HUES48 (cell line): ENCODE measurements at regions not wholly inside any gene's neighbourhood (a gene's known extent, or its start where the extent isn't known, plus 50 kb on each side); places are given as distances from the start of the nearest gene placed in this dataset.
"Not testable (repeated sequence)": the region's sequence is repeated elsewhere in the genome, so short reads cannot be mapped to it uniquely, and the experiment has no call there.

Experiments used
- H3K27ac ChIP-seq: one replicate; pipeline ENCODE4 v1.7.0; 2013; ENCODE audit warnings: low read depth, low read length, inconsistent platforms
- H3K27me3 ChIP-seq: 2 replicates; pipeline ENCODE4 v1.6.1; 2013; ENCODE audit warnings: mild to moderate bottlenecking, low read length; ENCODE audit not compliant: control insufficient read depth, insufficient read depth
- H3K36me3 ChIP-seq: 2 replicates; pipeline ENCODE4 v1.6.1; 2013; ENCODE audit warnings: low read length; ENCODE audit not compliant: control insufficient read depth, insufficient read depth
- H3K4me1 ChIP-seq: 2 replicates; pipeline ENCODE4 v1.6.1; 2013; ENCODE audit warnings: mild to moderate bottlenecking, low read length; ENCODE audit not compliant: control insufficient read depth, insufficient read depth
- H3K4me3 ChIP-seq: 2 replicates; pipeline ENCODE4 v1.5.1; 2013; ENCODE audit warnings: mild to moderate bottlenecking, low read depth, low read length
- H3K9ac ChIP-seq: 2 replicates; pipeline ENCODE4 v1.6.1; 2013; ENCODE audit warnings: mild to moderate bottlenecking, low read depth, low read length, moderate library complexity
- H3K9me3 ChIP-seq: 2 replicates; pipeline ENCODE4 v1.6.1; 2013; ENCODE audit warnings: low read length; ENCODE audit not compliant: control insufficient read depth, insufficient read depth

DNA sequence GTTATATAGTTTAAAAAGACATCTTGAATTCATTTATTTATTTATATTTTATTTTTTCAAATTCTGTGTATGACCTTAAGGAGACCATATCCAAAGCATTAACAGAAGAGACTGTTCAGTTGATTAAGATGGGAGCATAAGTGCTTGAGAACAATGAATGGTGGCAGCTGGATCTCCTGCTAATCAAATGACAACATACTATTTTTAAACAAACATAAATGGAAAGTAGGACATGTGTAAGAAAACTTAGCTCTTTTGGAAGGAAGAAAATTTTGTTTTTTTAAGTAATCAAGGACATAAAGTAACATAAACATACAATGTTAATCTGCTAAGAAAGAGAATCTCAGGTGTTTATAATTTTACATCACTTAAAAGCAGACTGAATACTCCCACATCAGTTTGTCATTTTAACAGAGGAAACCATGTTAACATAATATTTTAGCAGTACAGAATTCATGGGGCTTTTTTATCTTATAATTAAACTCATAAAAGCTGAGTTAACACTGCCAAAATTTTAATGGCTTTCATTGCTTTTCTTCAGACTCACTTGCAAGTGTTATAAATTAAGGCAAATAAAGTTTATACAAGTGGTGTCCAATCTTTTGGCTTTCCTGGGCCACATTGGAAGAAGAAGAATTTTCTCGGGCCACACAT is 95.1 kb downstream of the MAD2L1 start:
- Histone ChIP-seq H3K4me3 (no peak overlapping the region), H3K27ac (no peak overlapping the region), H3K36me3 (no peaks in the 10 kb centered on the region), H3K27me3 (no peaks in the 10 kb centered on the region), H3K9ac (no peak overlapping the region), H3K4me1 (no peaks in the 10 kb centered on the region), H3K9me3 (no peaks in the 10 kb centered on the region)

DNA sequence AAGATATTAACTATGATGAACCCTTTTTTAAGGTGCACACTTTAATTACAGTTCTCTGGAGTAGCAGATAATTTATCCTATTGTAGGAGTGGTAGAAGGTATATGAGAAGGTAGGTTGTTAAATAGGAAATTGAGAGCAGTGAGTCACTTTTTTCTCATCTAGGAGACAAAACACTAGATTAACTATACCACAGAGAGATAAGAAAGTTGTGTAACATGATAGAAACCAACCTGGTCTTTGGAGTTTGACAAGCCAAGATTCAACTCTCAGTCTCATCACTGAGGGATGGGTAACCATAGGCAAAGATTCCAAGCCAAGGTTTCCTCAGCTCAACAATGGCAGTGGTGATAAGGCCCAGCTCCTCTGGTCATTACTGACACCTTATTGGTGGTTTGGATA is 104.0 kb downstream of the MAD2L1 start:
- no peak overlapping the region for H3K9ac ChIP-seq
- H3K9me3 ChIP-seq = no peaks in the 10 kb centered on the region
- peaks cover 7% of the 10 kb centered on the region; the same call in 1 of the 2 replicates for H3K4me1 ChIP-seq
- no peaks in the 10 kb centered on the region for H3K27me3 ChIP-seq
- no peak overlapping the region for H3K27ac ChIP-seq
- H3K36me3 ChIP-seq = no peaks in the 10 kb centered on the region
- no peak overlapping the region for H3K4me3 ChIP-seq

DNA sequence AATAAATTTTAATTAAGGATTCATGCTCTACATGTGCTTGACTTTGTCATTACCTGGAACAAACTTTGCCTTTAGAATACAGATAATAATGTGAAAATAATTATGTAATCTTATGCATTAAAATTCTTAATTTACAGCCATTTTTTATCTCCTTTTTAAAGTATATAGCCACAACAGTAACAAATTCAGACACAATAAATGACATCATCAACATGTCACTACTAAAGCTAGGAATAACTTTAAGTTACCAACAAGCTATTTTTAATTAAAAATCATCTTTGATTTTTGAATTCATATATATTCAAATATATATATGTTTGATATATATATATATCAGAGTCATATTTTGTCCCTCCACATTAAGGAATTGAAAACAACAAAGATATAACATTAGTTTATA is 107.7 kb downstream of the MAD2L1 start:
- Histone ChIP-seq H3K9ac (no peak overlapping the region), H3K27me3 (no peaks in the 10 kb centered on the region)

DNA sequence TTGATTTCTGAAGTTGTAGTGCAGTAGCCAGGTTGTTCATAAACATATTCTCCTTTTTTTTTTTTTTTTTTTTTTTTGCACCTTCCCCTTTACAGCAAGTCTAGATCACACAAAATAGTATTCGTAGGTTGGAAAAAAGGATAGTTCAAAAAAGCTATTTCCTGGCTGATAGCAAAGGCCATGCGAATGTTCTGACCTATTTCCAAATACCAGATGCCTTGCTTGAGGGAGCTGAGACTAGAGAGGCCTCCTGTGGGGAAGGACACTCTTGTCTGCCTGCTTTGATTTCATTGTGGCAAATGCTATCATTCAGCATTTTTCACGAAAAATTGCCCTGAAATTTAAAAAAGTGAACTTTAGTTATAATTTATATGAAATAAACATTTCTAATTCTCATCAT is 111.4 kb downstream of the MAD2L1 start:
- no peaks in the 10 kb centered on the region for H3K27me3 ChIP-seq
- H3K4me3 ChIP-seq = no peak overlapping the region
- no peaks in the 10 kb centered on the region for H3K9me3 ChIP-seq
- H3K27ac ChIP-seq = no peak overlapping the region
- H3K36me3 ChIP-seq = no peaks in the 10 kb centered on the region
- no peak overlapping the region for H3K9ac ChIP-seq
- 0 out of 2 replicates have a peak, but pooled peaks cover 5% of the 10 kb centered on the region for H3K4me1 ChIP-seq

More for the DNA sequence above, 107.7 kb downstream of the MAD2L1 start:
- H3K27ac ChIP-seq = no peak overlapping the region
- no peak overlapping the region for H3K4me3 ChIP-seq
- H3K4me1 ChIP-seq = peaks cover 12% of the 10 kb centered on the region; the same call in 1 of the 2 replicates
- H3K36me3 ChIP-seq = no peaks in the 10 kb centered on the region
- H3K9me3 ChIP-seq = no peaks in the 10 kb centered on the region

DNA sequence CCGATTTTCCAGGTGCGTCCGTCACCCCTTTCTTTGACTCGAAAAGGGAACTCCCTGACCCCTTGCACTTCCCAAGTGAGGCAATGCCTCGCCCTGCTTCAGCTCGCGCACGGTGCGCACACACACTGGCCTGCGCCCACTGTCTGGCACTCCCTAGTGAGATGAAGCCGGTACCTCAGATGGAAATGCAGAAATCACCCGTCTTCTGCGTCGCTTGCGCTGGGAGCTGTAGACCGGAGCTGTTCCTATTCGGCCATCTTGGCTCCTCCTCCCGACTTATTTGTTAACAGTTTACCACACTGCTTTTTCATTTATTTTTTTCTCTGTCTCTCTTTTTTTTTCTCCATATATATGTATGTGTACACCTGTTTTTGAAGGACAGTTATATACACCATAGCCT is 112.2 kb downstream of the MAD2L1 start:
- H3K27me3 ChIP-seq, H3K27ac ChIP-seq: not testable (repeated sequence)

DNA sequence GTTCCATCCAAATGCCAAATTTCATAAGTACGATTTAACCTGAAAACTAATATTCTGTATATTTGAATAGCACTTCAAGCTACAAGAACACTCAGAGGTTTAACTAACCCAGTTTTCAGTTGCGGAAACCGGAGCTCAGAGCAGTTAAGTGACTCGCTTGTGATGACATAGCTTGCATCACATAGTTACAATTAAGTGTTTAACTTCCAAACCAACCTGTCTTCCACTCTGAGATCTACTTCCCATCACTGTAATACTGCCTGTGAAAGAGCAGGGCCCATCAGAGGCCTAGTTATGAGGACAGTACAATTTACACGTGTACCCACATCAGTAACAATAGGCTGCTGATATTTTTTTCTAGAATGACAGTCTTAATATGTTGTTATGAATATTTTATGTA is 120.3 kb downstream of the MAD2L1 start:
- Histone ChIP-seq H3K27me3 (no peaks in the 10 kb centered on the region), H3K36me3 (no peaks in the 10 kb centered on the region), H3K9me3 (no peaks in the 10 kb centered on the region), H3K4me1 (no peaks in the 10 kb centered on the region), H3K4me3 (no peak overlapping the region), H3K9ac (no peak overlapping the region), H3K27ac (no peak overlapping the region)

More for the DNA sequence above, 112.2 kb downstream of the MAD2L1 start:
- not testable (repeated sequence) for H3K9me3 ChIP-seq, H3K4me3 ChIP-seq, H3K36me3 ChIP-seq, H3K9ac ChIP-seq, H3K4me1 ChIP-seq

DNA sequence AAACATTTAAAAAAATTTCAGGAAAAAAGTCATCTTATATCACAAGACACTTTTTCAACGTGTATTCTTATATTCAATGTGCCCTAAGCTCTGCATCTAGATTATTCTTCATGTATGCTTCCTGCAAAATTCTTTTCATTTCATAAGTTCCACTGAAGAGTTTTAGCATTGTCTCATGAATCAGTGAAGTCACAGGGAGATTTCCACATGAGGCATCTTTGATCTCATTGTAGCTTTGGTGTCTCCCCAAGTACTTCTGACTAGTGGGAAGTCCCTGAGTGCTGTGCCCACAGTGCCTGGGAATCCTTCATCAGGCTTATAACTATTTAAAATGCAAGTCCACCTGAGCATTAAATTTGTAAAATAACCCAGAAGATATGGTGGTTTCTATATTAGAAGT is 123.8 kb downstream of the MAD2L1 start:
- Histone ChIP-seq H3K4me1 (no peaks in the 10 kb centered on the region), H3K27me3 (no peaks in the 10 kb centered on the region), H3K36me3 (no peaks in the 10 kb centered on the region), H3K9me3 (no peaks in the 10 kb centered on the region), H3K4me3 (no peak overlapping the region), H3K9ac (no peak overlapping the region), H3K27ac (no peak overlapping the region)

DNA sequence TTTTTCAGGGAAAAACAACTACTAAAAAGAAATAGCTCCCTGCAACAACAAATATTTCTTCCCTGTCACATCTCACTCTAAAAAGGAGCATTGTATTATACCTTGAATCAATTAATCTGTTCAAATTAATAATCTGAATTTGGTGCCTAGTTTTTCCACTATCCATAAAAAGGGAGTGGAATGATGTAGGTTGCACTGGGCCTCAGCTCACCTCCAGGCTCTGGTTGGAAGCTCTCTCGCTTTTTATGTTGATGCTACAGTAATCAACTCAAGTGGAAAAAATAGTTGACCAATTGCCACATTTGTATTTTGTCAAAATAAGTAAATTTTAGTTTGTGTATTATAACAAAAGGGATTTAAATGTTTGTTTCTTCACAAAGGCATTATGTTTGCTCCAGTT is 126.1 kb downstream of the MAD2L1 start:
- H3K4me1 ChIP-seq = no peaks in the 10 kb centered on the region
- H3K9ac ChIP-seq = no peak overlapping the region
- no peak overlapping the region for H3K4me3 ChIP-seq
- H3K36me3 ChIP-seq = no peaks in the 10 kb centered on the region
- H3K27me3 ChIP-seq = no peaks in the 10 kb centered on the region
- no peak overlapping the region for H3K27ac ChIP-seq
- no peaks in the 10 kb centered on the region for H3K9me3 ChIP-seq

DNA sequence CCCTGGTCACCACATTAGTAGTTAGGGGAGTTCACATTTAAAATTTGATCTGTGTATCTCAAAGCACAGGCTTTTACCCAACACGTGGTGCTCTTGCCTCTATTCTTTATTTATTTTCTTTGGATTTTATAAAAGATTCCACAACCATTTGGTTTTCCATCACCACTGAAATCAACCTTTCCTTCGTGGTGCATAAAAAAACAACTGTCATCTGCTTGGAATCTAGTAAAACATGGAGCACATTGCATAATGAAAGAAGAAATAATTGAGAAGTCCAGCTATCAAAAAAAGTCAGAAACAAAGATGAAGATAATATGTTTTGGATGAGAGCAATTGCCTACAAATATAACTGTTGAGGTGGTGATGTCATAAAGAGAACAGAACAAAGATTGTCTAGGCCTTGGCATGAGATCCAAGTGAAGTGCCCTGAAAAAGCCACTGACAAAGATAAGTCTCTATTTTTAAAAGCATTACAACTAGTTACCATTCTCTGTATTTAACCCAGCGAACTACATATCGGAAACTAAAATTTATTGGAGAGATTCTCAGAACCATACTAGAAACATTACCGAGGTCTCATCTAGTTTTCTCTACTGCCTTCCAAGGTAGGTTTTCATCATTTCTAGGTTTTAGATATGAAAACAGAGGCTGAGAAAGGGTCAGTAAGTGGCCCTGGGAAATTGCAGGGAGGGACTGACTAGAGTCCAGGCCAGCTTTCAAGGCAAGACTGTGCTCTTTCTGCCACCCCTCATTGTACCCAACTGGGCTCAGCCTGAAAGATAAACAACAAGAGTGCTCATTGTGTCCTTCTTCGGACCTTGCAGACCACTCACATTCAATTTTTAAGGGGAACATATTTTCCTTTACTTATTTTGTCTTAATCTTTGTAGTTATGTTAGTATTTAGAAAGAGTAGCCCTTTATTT is 127.3 kb downstream of the MAD2L1 start:
- no peaks in the 10 kb centered on the region for H3K9me3 ChIP-seq
- no peak overlapping the region for H3K9ac ChIP-seq
- no peaks in the 10 kb centered on the region for H3K36me3 ChIP-seq
- H3K4me3 ChIP-seq = no peak overlapping the region
- no peaks in the 10 kb centered on the region for H3K4me1 ChIP-seq
- H3K27me3 ChIP-seq = no peaks in the 10 kb centered on the region
- no peak overlapping the region for H3K27ac ChIP-seq

DNA sequence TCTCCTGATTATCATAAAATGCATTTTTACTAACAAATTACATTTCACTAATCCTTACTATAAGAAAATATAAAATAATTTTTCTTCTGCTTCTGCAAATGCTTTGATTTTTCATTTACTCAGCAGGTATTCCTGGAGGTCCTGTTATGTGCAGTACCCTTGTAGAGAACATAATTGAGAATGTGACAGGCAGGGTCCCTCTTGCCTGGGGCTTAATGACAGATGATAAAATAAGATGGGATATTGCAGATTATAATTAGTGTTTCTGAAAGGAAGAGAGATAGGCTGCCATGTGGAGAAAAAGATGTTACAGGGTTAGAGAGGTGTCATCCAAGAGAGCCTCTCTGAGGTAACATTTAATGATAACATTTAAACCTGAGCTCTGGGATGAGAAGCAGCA is 128.9 kb downstream of the MAD2L1 start:
- Histone ChIP-seq H3K4me3 (no peak overlapping the region), H3K4me1 (no peaks in the 10 kb centered on the region), H3K9me3 (no peaks in the 10 kb centered on the region), H3K27me3 (no peaks in the 10 kb centered on the region), H3K36me3 (no peaks in the 10 kb centered on the region), H3K9ac (no peak overlapping the region), H3K27ac (no peak overlapping the region)

DNA sequence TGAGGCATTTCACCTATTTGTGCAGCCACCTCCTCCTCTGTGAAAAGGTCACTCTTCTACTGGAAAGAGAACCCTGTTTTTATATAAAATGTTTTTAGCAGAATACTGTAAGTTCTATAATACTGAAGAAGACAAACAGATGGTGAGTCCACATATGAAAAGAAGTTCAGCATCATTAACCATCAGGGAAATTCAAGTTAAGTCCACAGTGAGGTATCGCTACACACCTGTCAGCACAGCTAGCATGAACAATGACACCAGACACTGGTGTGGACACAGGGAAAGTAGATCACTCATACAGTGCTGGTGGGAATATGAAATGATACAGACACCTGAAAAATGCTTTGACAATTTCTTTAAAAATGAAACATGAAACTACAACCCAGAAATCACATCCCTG is 133.0 kb downstream of the MAD2L1 start:
- Histone ChIP-seq H3K9me3 (no peaks in the 10 kb centered on the region), H3K9ac (no peak overlapping the region), H3K4me1 (no peaks in the 10 kb centered on the region), H3K36me3 (no peaks in the 10 kb centered on the region), H3K4me3 (no peak overlapping the region), H3K27me3 (no peaks in the 10 kb centered on the region), H3K27ac (no peak overlapping the region)
